ENCODE measurements at regions not wholly inside any gene's neighbourhood (a gene's known extent, or its start where the extent isn't known, plus 50 kb on each side); places are given as distances from the start of the nearest gene placed in this dataset.
A peak's percentile ranks its signal among the peaks of the same experiment; 100 is the strongest.

DNA sequence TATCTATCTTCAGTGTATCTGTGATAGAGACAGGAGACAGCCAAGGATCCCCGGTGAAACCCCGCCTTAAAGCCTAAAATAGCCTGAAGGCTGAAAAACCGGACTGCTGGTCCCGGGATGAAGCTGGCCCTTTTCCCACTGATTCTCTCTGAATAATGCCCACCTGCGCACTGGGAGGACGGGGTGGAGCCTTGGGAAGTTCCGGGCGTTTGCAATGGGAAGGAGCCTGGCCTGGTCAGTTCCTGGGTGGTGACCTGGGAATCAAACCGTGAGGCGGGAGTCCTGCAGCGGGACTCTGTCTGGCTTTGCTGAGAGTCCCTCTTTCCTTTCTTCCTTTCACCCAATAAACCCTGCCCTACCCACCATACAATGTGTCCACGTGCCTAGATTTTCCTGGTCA is 157.9 kb downstream of the C3orf38 start:
- TF ChIP-seq, protein P1, sequence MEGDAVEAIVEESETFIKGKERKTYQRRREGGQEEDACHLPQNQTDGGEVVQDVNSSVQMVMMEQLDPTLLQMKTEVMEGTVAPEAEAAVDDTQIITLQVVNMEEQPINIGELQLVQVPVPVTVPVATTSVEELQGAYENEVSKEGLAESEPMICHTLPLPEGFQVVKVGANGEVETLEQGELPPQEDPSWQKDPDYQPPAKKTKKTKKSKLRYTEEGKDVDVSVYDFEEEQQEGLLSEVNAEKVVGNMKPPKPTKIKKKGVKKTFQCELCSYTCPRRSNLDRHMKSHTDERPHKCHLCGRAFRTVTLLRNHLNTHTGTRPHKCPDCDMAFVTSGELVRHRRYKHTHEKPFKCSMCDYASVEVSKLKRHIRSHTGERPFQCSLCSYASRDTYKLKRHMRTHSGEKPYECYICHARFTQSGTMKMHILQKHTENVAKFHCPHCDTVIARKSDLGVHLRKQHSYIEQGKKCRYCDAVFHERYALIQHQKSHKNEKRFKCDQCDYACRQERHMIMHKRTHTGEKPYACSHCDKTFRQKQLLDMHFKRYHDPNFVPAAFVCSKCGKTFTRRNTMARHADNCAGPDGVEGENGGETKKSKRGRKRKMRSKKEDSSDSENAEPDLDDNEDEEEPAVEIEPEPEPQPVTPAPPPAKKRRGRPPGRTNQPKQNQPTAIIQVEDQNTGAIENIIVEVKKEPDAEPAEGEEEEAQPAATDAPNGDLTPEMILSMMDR (IDR thresholded peaks at IDR 0.05; ENCODE audit: control extremely low read depth, extremely low read depth), result no peak
- DNase-seq (no peak), ATAC-seq (ENCODE audit: insufficient read depth, low FRiP score) (no peak)
- Histone ChIP-seq H3K27me3 (ENCODE audit: control insufficient read depth in 3 of 3, insufficient read depth in 3 of 3, low read length in 2 of 3) (peaks cover 0 to 2% (median 0%) of the 10 kb centered on the region in 3 donors), H3K9ac (ENCODE audit: insufficient read depth in 1 of 2, low read length in 2 of 2) (no peak overlapping the region), H3K4me3 (no peak overlapping the region), H3K4me1 (ENCODE audit: control insufficient read depth in 5 of 5, insufficient read depth in 5 of 5, low read length in 5 of 5) (peaks cover 0 to 10% (median 2%) of the 10 kb centered on the region in 5 donors), H3K9me3 (ENCODE audit: control insufficient read depth in 4 of 4, insufficient read depth in 3 of 4, low read length in 3 of 4) (peaks cover 0 to 4% (median 0%) of the 10 kb centered on the region in 4 donors), H3K27ac (ENCODE audit: low read depth in 1 of 2, low read length in 1 of 2) (no peak overlapping the region), H3K36me3 (ENCODE audit: control insufficient read depth in 4 of 4, insufficient read depth in 4 of 4, low read length in 4 of 4) (no peaks in the 10 kb centered on the region)
- 46 to 56% methylated on average over 12 of the region's 12 CpGs for WGBS, 2 donors

DNA sequence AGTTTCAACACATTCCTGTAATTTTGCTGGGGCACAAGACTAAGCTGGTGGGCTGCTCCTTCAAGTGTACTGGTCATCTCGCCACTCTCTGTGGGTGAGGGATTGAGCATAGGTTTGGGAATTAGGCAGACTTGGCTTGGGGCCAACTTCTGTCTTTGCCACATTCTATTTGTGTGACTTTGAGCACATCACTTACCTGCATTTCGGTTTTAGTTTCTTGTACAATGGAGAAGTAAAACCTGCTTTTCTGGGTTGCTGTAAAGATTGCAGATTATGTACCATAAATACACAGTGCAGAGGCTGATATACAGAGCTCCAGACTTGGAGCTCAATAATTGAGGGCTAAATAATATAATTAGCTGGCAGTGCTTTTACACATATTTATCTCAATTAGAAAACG is 162.1 kb downstream of the C3orf38 start:
- Histone ChIP-seq H3K27ac (ENCODE audit: low read depth in 1 of 2, low read length in 1 of 2) (no peak overlapping the region), H3K36me3 (ENCODE audit: control insufficient read depth in 4 of 4, insufficient read depth in 4 of 4, low read length in 4 of 4) (no peaks in the 10 kb centered on the region), H3K9ac (ENCODE audit: insufficient read depth in 1 of 2, low read length in 2 of 2) (no peak overlapping the region), H3K4me1 (ENCODE audit: control insufficient read depth in 5 of 5, insufficient read depth in 5 of 5, low read length in 5 of 5) (peaks cover 0 to 10% (median 2%) of the 10 kb centered on the region in 5 donors), H3K4me3 (no peak overlapping the region), H3K9me3 (ENCODE audit: control insufficient read depth in 4 of 4, insufficient read depth in 3 of 4, low read length in 3 of 4) (peaks cover 0 to 2% (median 0%) of the 10 kb centered on the region in 4 donors), H3K27me3 (ENCODE audit: control insufficient read depth in 3 of 3, insufficient read depth in 3 of 3, low read length in 2 of 3) (peaks cover 0 to 2% (median 0%) of the 10 kb centered on the region in 3 donors)
- 84 to 90% methylated on average over 3 of the region's 3 CpGs for WGBS, 2 donors
- DNase-seq (peak in 2 of 3 donors; percentile 8 to 36), ATAC-seq (ENCODE audit: insufficient read depth, low FRiP score) (no peak)
- TF ChIP-seq, protein P1 (IDR thresholded peaks at IDR 0.05; ENCODE audit: control extremely low read depth, extremely low read depth), result no peak

DNA sequence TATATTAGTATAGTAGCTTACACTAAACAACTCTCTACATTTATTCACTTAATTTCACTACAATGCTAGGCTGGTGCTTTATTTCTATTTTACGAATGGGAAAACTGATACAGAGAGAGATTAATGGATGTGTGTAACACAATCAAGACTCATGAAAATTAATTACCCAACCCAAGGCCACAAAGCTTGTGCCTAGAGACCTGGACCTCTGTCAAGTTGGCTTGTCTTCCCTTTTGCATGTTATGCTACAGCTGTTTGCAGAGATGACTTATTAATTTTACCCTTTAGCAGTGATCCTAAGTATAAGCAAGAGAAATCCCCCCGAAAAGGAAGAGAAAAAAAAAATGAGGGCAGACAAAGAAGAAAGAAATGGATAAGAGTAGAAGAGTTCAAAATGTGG is 162.5 kb downstream of the C3orf38 start:
- Histone ChIP-seq H3K36me3 (ENCODE audit: control insufficient read depth in 4 of 4, insufficient read depth in 4 of 4, low read length in 4 of 4) (no peaks in the 10 kb centered on the region), H3K9me3 (ENCODE audit: control insufficient read depth in 4 of 4, insufficient read depth in 3 of 4, low read length in 3 of 4) (peaks cover 0 to 2% (median 0%) of the 10 kb centered on the region in 4 donors), H3K27me3 (ENCODE audit: control insufficient read depth in 3 of 3, insufficient read depth in 3 of 3, low read length in 2 of 3) (peaks cover 0 to 2% (median 0%) of the 10 kb centered on the region in 3 donors), H3K9ac (ENCODE audit: insufficient read depth in 1 of 2, low read length in 2 of 2) (no peak overlapping the region), H3K4me3 (no peak overlapping the region), H3K27ac (ENCODE audit: low read depth in 1 of 2, low read length in 1 of 2) (no peak overlapping the region), H3K4me1 (ENCODE audit: control insufficient read depth in 5 of 5, insufficient read depth in 5 of 5, low read length in 5 of 5) (peaks cover 0 to 10% (median 2%) of the 10 kb centered on the region in 5 donors)
- ATAC-seq (ENCODE audit: insufficient read depth, low FRiP score), result no peak
- peak in 2 of 3 donors; percentile 11 to 33 for DNase-seq
- 61 to 69% methylated on average over 2 of the region's 2 CpGs for WGBS, 2 donors
- TF ChIP-seq, protein P1 (IDR thresholded peaks at IDR 0.05; ENCODE audit: control extremely low read depth, extremely low read depth), result no peak

DNA sequence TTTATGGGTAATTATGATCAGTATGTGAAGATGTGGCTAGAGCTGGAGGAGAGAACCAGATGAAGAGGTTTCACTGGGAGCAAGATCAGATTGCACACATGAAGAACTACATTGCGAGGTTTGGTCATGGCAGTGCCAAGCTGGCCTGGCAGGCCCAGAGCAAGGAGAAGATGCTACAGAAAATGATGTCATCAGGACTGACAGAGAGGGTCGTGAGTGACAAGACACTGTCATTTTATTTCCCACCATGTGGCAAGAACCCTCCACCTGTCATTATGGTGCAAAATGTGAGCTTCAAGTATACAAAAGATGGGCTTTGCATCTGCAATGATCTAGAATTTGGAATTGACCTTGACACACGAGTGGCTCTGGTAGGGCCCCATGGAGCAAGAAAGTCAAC is 168.3 kb downstream of the C3orf38 start:
- no peaks in the 10 kb centered on the region for H3K4me1 ChIP-seq (ENCODE audit: control insufficient read depth in 5 of 5, insufficient read depth in 5 of 5, low read length in 5 of 5)
- no peak overlapping the region for H3K4me3 ChIP-seq
- ATAC-seq (ENCODE audit: insufficient read depth, low FRiP score) (no peak), DNase-seq (no peak)
- no peak overlapping the region for H3K9ac ChIP-seq (ENCODE audit: insufficient read depth in 1 of 2, low read length in 2 of 2)
- no peaks in the 10 kb centered on the region for H3K27me3 ChIP-seq (ENCODE audit: control insufficient read depth in 3 of 3, insufficient read depth in 3 of 3, low read length in 2 of 3)
- H3K27ac ChIP-seq (ENCODE audit: low read depth in 1 of 2, low read length in 1 of 2), result no peak overlapping the region
- H3K36me3 ChIP-seq (ENCODE audit: control insufficient read depth in 4 of 4, insufficient read depth in 4 of 4, low read length in 4 of 4), result no peaks in the 10 kb centered on the region
- peaks cover 0 to 5% (median 0%) of the 10 kb centered on the region in 4 donors for H3K9me3 ChIP-seq (ENCODE audit: control insufficient read depth in 4 of 4, insufficient read depth in 3 of 4, low read length in 3 of 4)
- TF ChIP-seq, protein P1 (IDR thresholded peaks at IDR 0.05; ENCODE audit: control extremely low read depth, extremely low read depth), result no peak
- WGBS, 2 donors, result 81 to 84% methylated on average over 3 of the region's 3 CpGs

Measured in lung (tissue), 11 donors.